ENCODE measurements at regions not wholly inside any gene's neighbourhood (a gene's known extent, or its start where the extent isn't known, plus 50 kb on each side); places are given as distances from the start of the nearest gene placed in this dataset.

DNA sequence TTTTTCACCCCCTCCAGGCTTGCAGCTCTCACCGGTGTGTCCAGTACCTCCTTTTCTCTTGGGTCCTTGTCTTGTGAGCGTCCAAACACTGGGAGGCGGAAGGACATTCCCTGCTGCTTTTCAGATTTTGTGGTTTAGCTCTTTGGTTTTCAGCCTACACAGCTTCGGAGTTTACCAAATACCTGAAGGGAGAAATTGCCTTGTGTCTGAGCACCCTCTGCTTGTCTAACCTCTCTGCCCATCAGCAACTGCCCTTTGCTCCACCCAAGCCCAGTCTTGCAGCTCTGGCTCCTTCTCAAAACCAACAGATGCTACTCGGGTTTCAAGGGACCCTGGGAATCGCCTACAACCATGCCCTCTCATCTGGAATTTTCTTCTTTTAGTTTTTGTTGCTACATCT lies 519.1 kb upstream of the IGFBP3 start:
- Histone ChIP-seq H3K4me2 (ENCODE audit: low read depth, low read length) (no peak overlapping the region), H4K91ac (ENCODE audit: insufficient read depth, low read depth, low read length) (no peak overlapping the region), H3K23ac (ENCODE audit: low read depth, low read length) (no peak overlapping the region), H3K9ac (ENCODE audit: low read depth, low read length) (no peak overlapping the region), H3K36me3 (ENCODE audit: control insufficient read depth, insufficient read depth, low read length) (no peaks in the 10 kb centered on the region), H2AK5ac (ENCODE audit: low read depth, low read length) (peak overlapping the region; percentile 48; the same call in 1 of the 2 replicates), H3K27me3 (ENCODE audit: control insufficient read depth, insufficient read depth, low read length) (no peaks in the 10 kb centered on the region; the same call in 1 of the 2 replicates), H2BK15ac (ENCODE audit: low read depth, low read length) (no peak overlapping the region), H3K9me3 (ENCODE audit: control insufficient read depth, insufficient read depth, low read length) (no peaks in the 10 kb centered on the region), H3K9me1 (ENCODE audit: insufficient read depth, low read length) (no peaks in the 10 kb centered on the region), H3K4ac (ENCODE audit: low read depth, low read length) (no peak overlapping the region), H2AK9ac (replicated peaks; ENCODE audit: low read depth, low read length, poor library complexity) (no peak overlapping the region), H4K20me1 (ENCODE audit: insufficient read depth, low read length) (no peaks in the 10 kb centered on the region), H4K5ac (ENCODE audit: low read depth, low read length) (no peak overlapping the region), H3K56ac (ENCODE audit: extremely low read depth, insufficient read depth, low read length) (no peak overlapping the region), H2BK20ac (ENCODE audit: low read depth, low read length) (no peak overlapping the region), H3K4me3 (ENCODE audit: insufficient read depth, low read depth, low read length) (no peak overlapping the region), H2AFZ (replicated peaks; ENCODE audit: low read length, poor library complexity) (no peak overlapping the region), H3K14ac (replicated peaks; ENCODE audit: low read depth, low read length) (no peak overlapping the region), H2BK5ac (ENCODE audit: low read depth, low read length, poor library complexity, severe bottlenecking) (no peak overlapping the region), H4K8ac (ENCODE audit: low read depth in 2 of 2, low read length in 2 of 2) (no peak overlapping the region), H2BK120ac (ENCODE audit: low read depth, low read length) (no peak overlapping the region), H3K18ac (ENCODE audit: low read depth, low read length) (no peak overlapping the region), H3K4me1 (ENCODE audit: control insufficient read depth, insufficient read depth, low read length) (no peaks in the 10 kb centered on the region), H3K27ac (ENCODE audit: insufficient read depth, low read length) (no peak overlapping the region), H3K79me1 (ENCODE audit: low read depth in 1 of 2, low read length in 2 of 2) (no peaks in the 10 kb centered on the region)
- ATAC-seq (ENCODE audit: low read depth) (no peak), DNase-seq (no peak)
- dilution Hi-C loops (cut with HindIII; ENCODE audit: low sequenced_read_pairs, unreplicated experiment) = no loop called here
- no peak for TF ChIP-seq NFE2L2 (IDR thresholded peaks at IDR 0.05; ENCODE audit: low read depth, low read length)
- TF ChIP-seq, protein P1, sequence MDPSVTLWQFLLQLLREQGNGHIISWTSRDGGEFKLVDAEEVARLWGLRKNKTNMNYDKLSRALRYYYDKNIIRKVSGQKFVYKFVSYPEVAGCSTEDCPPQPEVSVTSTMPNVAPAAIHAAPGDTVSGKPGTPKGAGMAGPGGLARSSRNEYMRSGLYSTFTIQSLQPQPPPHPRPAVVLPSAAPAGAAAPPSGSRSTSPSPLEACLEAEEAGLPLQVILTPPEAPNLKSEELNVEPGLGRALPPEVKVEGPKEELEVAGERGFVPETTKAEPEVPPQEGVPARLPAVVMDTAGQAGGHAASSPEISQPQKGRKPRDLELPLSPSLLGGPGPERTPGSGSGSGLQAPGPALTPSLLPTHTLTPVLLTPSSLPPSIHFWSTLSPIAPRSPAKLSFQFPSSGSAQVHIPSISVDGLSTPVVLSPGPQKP (IDR thresholded peaks at IDR 0.05; ENCODE audit: borderline replicate concordance, low read depth, low read length) = no peak
- no peak for TF ChIP-seq MAFK (IDR thresholded peaks at IDR 0.05; ENCODE audit: low read depth, low read length)
- no peak for TF ChIP-seq BHLHE40 (IDR thresholded peaks at IDR 0.05; ENCODE audit: low read depth, low read length)
- TF ChIP-seq, protein P2, sequence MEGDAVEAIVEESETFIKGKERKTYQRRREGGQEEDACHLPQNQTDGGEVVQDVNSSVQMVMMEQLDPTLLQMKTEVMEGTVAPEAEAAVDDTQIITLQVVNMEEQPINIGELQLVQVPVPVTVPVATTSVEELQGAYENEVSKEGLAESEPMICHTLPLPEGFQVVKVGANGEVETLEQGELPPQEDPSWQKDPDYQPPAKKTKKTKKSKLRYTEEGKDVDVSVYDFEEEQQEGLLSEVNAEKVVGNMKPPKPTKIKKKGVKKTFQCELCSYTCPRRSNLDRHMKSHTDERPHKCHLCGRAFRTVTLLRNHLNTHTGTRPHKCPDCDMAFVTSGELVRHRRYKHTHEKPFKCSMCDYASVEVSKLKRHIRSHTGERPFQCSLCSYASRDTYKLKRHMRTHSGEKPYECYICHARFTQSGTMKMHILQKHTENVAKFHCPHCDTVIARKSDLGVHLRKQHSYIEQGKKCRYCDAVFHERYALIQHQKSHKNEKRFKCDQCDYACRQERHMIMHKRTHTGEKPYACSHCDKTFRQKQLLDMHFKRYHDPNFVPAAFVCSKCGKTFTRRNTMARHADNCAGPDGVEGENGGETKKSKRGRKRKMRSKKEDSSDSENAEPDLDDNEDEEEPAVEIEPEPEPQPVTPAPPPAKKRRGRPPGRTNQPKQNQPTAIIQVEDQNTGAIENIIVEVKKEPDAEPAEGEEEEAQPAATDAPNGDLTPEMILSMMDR (conservative IDR thresholded peaks at IDR 0.05; ENCODE audit: low read depth, low read length) = no peak
- TF ChIP-seq CEBPB (IDR thresholded peaks at IDR 0.05; ENCODE audit: low read depth, low read length) = no peak
- no peak for TF ChIP-seq RCOR1 (IDR thresholded peaks at IDR 0.05; ENCODE audit: insufficient replicate concordance, low read length)
- no peak for TF ChIP-seq RFX5 (IDR thresholded peaks at IDR 0.05; ENCODE audit: low read depth, low read length)
- TF ChIP-seq POLR2A (IDR thresholded peaks at IDR 0.05; ENCODE audit: low read depth, low read length) = no peak
- TF ChIP-seq, protein P3, sequence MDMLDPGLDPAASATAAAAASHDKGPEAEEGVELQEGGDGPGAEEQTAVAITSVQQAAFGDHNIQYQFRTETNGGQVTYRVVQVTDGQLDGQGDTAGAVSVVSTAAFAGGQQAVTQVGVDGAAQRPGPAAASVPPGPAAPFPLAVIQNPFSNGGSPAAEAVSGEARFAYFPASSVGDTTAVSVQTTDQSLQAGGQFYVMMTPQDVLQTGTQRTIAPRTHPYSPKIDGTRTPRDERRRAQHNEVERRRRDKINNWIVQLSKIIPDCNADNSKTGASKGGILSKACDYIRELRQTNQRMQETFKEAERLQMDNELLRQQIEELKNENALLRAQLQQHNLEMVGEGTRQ (IDR thresholded peaks at IDR 0.05; ENCODE audit: low read depth, low read length) = no peak
- TF ChIP-seq SMC3 (IDR thresholded peaks at IDR 0.05; ENCODE audit: low read depth, low read length) = no peak
- TF ChIP-seq MXI1 (IDR thresholded peaks at IDR 0.05; ENCODE audit: borderline replicate concordance, low read depth, low read length) = no peak
- no peak for TF ChIP-seq FOS (IDR thresholded peaks at IDR 0.05; ENCODE audit: low read depth, low read length)
- no peak for TF ChIP-seq MAZ (IDR thresholded peaks at IDR 0.05; ENCODE audit: borderline replicate concordance, low read depth, low read length)
- CTCF ChIA-PET = interaction anchor here (0.6 to 0.7 kb wide), 2 partner anchors 12 to 326 kb away, joined by 3 read pairs; no protein-coding TSS in a partner anchor
- POLR2A ChIA-PET (ENCODE audit: unreplicated experiment) = no interaction called here
- no CpG with 5 or more reads among the region's 6 CpGs for WGBS, 2 experiments (ENCODE audit: extremely low coverage in 2 of 2, insufficient read length in 1 of 2)
- intact Hi-C loops (cut with micrococcal nuclease) = no loop called here
- BruUV-seq (replicated peaks) = no TSS peak
- in situ Hi-C loops (cut with MboI; ENCODE audit: low sequenced_read_pairs) = no loop called here

All from IMR-90 (cell line).